Ishikawa (cell line): ENCODE measurements at regions not wholly inside any gene's neighbourhood (a gene's known extent, or its start where the extent isn't known, plus 50 kb on each side); places are given as distances from the start of the nearest gene placed in this dataset.

Source experiments
- EP300 ChIP-seq: IDR thresholded peaks from 2 replicates; pipeline ENCODE4 v1.6.1; 2012; ENCODE audit warnings: borderline replicate concordance
- TAF1 ChIP-seq: IDR thresholded peaks from 2 replicates; pipeline ENCODE4 v1.6.1; 2012; ENCODE audit warnings: low read depth, mild to moderate bottlenecking
- TCF12 ChIP-seq: IDR thresholded peaks from 2 replicates; pipeline ENCODE4 v1.6.1; 2012; ENCODE audit warnings: low read depth

DNA sequence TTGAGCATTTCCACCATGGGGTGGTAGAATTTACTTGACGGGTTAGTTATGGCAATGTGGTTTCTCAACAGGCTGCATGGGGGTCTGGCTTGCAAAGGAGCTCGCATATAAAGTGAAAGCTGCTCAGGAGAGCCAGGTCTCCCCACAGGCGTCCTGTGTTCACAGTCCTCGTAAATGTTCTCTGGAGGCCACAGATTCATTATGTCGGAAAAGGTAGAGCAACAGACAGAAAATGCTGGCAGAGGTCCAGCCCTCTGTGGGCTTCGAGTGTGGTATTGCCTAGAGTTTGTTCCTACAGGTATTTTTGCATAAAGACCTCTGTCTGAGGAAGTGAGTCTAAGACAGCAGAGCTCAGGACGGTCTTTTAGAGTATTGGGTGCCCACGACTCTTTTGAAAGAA, 96.4 kb downstream of the CDCA7 start:
- no peak for TF ChIP-seq EP300
- no peak for TF ChIP-seq TCF12
- TF ChIP-seq TAF1: no peak
